GM23338 (cell line): ENCODE measurements at regions not wholly inside any gene's neighbourhood (a gene's known extent, or its start where the extent isn't known, plus 50 kb on each side); places are given as distances from the start of the nearest gene placed in this dataset.

Source experiments
- ATAC-seq: fragments of 200-7000 bp; cut with Tn5 transposase; 3 replicates; pipeline ENCODE4 v1.9.1; 2020
- DNase-seq: peaks from one replicate; pipeline ENCODE4 v3.0.0-alpha.2; 2015; ENCODE audit warnings: low spot score
- H2AFZ ChIP-seq: fragments of 200-600 bp; sonication (generic); 2 replicates; pipeline ENCODE4 v1.8.0; 2016; ENCODE audit warnings: antibody characterized with exemption, mild to moderate bottlenecking, moderate library complexity
- H3F3A ChIP-seq: fragments of 200-600 bp; sonication (generic); replicated peaks from 2 replicates; pipeline ENCODE4 v1.8.0; 2017; ENCODE audit warnings: antibody characterized with exemption, mixed run types, low read depth
- H3K27ac ChIP-seq: fragments of 200-600 bp; sonication (generic); 2 replicates; pipeline ENCODE4 v1.6.1; 2016; ENCODE audit warnings: low read depth
- H3K27me3 ChIP-seq: fragments of 200-600 bp; sonication (generic); 2 replicates; pipeline ENCODE4 v1.8.0; 2016; ENCODE audit warnings: mild to moderate bottlenecking, mixed run types, moderate library complexity; ENCODE audit not compliant: insufficient read depth
- H3K36me3 ChIP-seq: fragments of 200-600 bp; sonication (generic); 2 replicates; pipeline ENCODE4 v1.8.0; 2016; ENCODE audit warnings: mild to moderate bottlenecking; ENCODE audit not compliant: insufficient read depth
- H3K4me1 ChIP-seq: fragments of 200-600 bp; sonication (generic); 2 replicates; pipeline ENCODE4 v1.8.0; 2016; ENCODE audit warnings: mild to moderate bottlenecking, moderate library complexity; ENCODE audit not compliant: insufficient read depth
- H3K4me2 ChIP-seq: fragments of 200-600 bp; sonication (generic); 2 replicates; pipeline ENCODE4 v1.7.1; 2017; ENCODE audit warnings: mixed run types
- H3K4me3 ChIP-seq: fragments of 200-600 bp; sonication (generic); 2 replicates; pipeline ENCODE4 v1.6.1; 2016; ENCODE audit warnings: mixed run types
- H3K79me2 ChIP-seq: fragments of 200-600 bp; sonication (generic); replicated peaks from 2 replicates; pipeline ENCODE4 v1.8.0; 2017; ENCODE audit warnings: mild to moderate bottlenecking; ENCODE audit not compliant: insufficient read depth
- H3K9me2 ChIP-seq: fragments of 200-600 bp; sonication (generic); 2 replicates; pipeline ENCODE4 v1.8.0; 2017; ENCODE audit not compliant: insufficient read depth
- H4K20me1 ChIP-seq: fragments of 200-600 bp; sonication (generic); replicated peaks from 2 replicates; pipeline ENCODE4 v1.8.0; 2017; ENCODE audit warnings: mild to moderate bottlenecking; ENCODE audit not compliant: insufficient read depth
- H3K27ac Mint-ChIP-seq: 2 replicates; pipeline ENCODE4 v1.8.0; 2020; ENCODE audit warnings: inconsistent platforms, mild to moderate bottlenecking, moderate library complexity, mixed read lengths
- H3K27me3 Mint-ChIP-seq: 3 replicates; pipeline ENCODE4 v1.8.0; 2022; ENCODE audit warnings: low read depth, mild to moderate bottlenecking, moderate library complexity, mixed read lengths, inconsistent platforms; ENCODE audit not compliant: insufficient read depth, poor library complexity
- H3K36me3 Mint-ChIP-seq: 3 replicates; pipeline ENCODE4 v1.8.0; 2021; ENCODE audit warnings: low read depth, mild to moderate bottlenecking, inconsistent platforms, moderate library complexity, mixed read lengths
- H3K4me1 Mint-ChIP-seq: 3 replicates; pipeline ENCODE4 v1.8.0; 2020; ENCODE audit warnings: mild to moderate bottlenecking, inconsistent platforms, mixed read lengths
- H3K4me3 Mint-ChIP-seq: 3 replicates; pipeline ENCODE4 v1.8.0; 2021; ENCODE audit warnings: moderate library complexity, mild to moderate bottlenecking, inconsistent platforms, mixed read lengths
- H3K9me3 Mint-ChIP-seq: 3 replicates; pipeline ENCODE4 v1.8.0; 2020; ENCODE audit warnings: moderate library complexity, mild to moderate bottlenecking, inconsistent platforms, mixed read lengths
- CREB1 ChIP-seq: fragments of 250-450 bp; sonication (Bioruptor Pico); IDR thresholded peaks from 2 replicates; pipeline ENCODE4 v1.5.0; 2020; ENCODE audit warnings: low read depth, mild to moderate bottlenecking, moderate library complexity
- CTCF ChIP-seq, 2 experiments: fragments of 200-600 bp in 1 of 2; sonication (generic) in 1 of 2; conservative IDR thresholded peaks; 2 replicates each; pipeline versions ENCODE4 v1.5.1 to v1.6.1; 2016 to 2017; ENCODE audit warnings: antibody characterized with exemption in 2 of 2, low read depth in 2 of 2, mild to moderate bottlenecking in 2 of 2, moderate library complexity in 1 of 2
- ETS1 ChIP-seq: IDR thresholded peaks from 2 replicates; pipeline ENCODE4 v1.6.1; 2016; ENCODE audit warnings: antibody characterized with exemption
- EZH2 ChIP-seq: fragments of 200-600 bp; sonication (generic); IDR thresholded peaks from one replicate; pipeline ENCODE4 v1.8.0; 2017; ENCODE audit warnings: antibody characterized with exemption, mild to moderate bottlenecking, low read depth; ENCODE audit not compliant: unreplicated experiment
- EZH2phosphoT487 ChIP-seq: fragments of 200-600 bp; sonication (generic); IDR thresholded peaks from one replicate; pipeline ENCODE4 v1.8.1; 2018; ENCODE audit warnings: antibody characterized with exemption; ENCODE audit not compliant: unreplicated experiment
- NANOG ChIP-seq: IDR thresholded peaks from 2 replicates; pipeline ENCODE4 v1.6.1; 2016; ENCODE audit warnings: antibody characterized with exemption, borderline replicate concordance
- POLR2AphosphoS5 ChIP-seq: IDR thresholded peaks from 2 replicates; pipeline ENCODE4 v1.6.1; 2016; ENCODE audit warnings: antibody characterized with exemption, low read depth
- STAT1 ChIP-seq: IDR thresholded peaks from one replicate; pipeline ENCODE4 v1.6.1; 2016; ENCODE audit warnings: antibody characterized with exemption; ENCODE audit not compliant: unreplicated experiment
- ZNF114 ChIP-seq: fragments of 250-450 bp; sonication (Bioruptor Pico); IDR thresholded peaks from 2 replicates; pipeline ENCODE4 v1.5.0; 2020; ENCODE audit warnings: mild to moderate bottlenecking, moderate library complexity
- ZNF331 ChIP-seq: fragments of 250-450 bp; sonication (Bioruptor Pico); IDR thresholded peaks from 2 replicates; pipeline ENCODE4 v1.5.0; 2020; ENCODE audit warnings: low read depth, mild to moderate bottlenecking, moderate library complexity
- ZNF462 ChIP-seq: fragments of 250-450 bp; sonication (Bioruptor Pico); IDR thresholded peaks from 2 replicates; pipeline ENCODE4 v1.5.0; 2020; ENCODE audit warnings: mild to moderate bottlenecking, moderate library complexity
- TF ChIP-seq, protein P1 (sequence below): IDR thresholded peaks from one replicate; pipeline ENCODE4 v1.6.1; 2018; ENCODE audit warnings: antibody characterized with exemption; ENCODE audit not compliant: unreplicated experiment

DNA sequence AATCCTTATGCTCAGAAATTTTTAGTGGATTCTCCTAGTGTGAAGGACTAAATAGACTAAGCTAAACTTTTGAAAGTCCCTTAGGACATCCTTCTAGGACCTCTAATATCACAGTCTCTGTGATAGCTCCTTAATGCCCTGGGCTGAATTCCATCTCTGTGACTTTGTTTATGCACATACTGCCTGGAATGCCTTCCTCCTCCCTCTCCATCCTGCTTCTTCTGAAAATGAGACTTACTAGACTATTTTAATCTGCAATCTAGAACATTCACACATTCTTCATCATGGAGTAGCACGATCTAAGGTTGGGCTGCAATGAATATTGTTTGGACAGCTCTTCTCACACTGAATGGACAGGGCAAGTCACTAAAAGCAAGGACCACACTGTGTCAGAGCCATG, 65.0 kb upstream of the MSX1 start (continued):
- TF ChIP-seq ZNF462 = no peak
- TF ChIP-seq ZNF331 = no peak
- no peak for TF ChIP-seq ETS1
- TF ChIP-seq CREB1 (CRISPR knock-in tag) = no peak

GRCh38 chr4:4792466-4792865, 67.0 kb upstream of the MSX1 start:
- H3K4me1 ChIP-seq = peaks cover 8% of the 10 kb centered on the region; the same call in 1 of the 2 replicates
- no peaks in the 10 kb centered on the region for H3K36me3 ChIP-seq
- ATAC-seq (no peak), DNase-seq (no peak)
- no peak overlapping the region for H3K4me3 ChIP-seq
- no peak overlapping the region for H3K4me2 ChIP-seq
- no peak overlapping the region for H3K27ac Mint-ChIP-seq
- peaks cover 31% of the 10 kb centered on the region for H3K9me3 Mint-ChIP-seq
- no peaks in the 10 kb centered on the region for H4K20me1 ChIP-seq
- no peak overlapping the region for H3K27ac ChIP-seq
- peaks cover 6% of the 10 kb centered on the region; the same call in 2 of the 3 replicates for H3K4me1 Mint-ChIP-seq
- H3K27me3 Mint-ChIP-seq = peaks cover 3% of the 10 kb centered on the region
- no peaks in the 10 kb centered on the region for H3K79me2 ChIP-seq
- H2AFZ ChIP-seq = no peak overlapping the region
- no peaks in the 10 kb centered on the region for H3K27me3 ChIP-seq
- H3K9me2 ChIP-seq = peaks cover 7% of the 10 kb centered on the region
- no peak overlapping the region for H3K4me3 Mint-ChIP-seq
- H3F3A ChIP-seq = no peaks in the 10 kb centered on the region
- peaks cover 22% of the 10 kb centered on the region for H3K36me3 Mint-ChIP-seq
- no peak for TF ChIP-seq CREB1 (CRISPR knock-in tag)
- TF ChIP-seq CTCF (conservative IDR thresholded peaks at IDR 0.05; ENCODE audit: low read depth in 2 of 2) = no peak
- no peak for TF ChIP-seq ZNF114 (CRISPR knock-in tag)
- TF ChIP-seq POLR2AphosphoS5 = no peak
- TF ChIP-seq ETS1 = no peak
- TF ChIP-seq ZNF331 = no peak
- TF ChIP-seq EZH2 = no peak
- TF ChIP-seq STAT1 = no peak
- TF ChIP-seq, protein P1, sequence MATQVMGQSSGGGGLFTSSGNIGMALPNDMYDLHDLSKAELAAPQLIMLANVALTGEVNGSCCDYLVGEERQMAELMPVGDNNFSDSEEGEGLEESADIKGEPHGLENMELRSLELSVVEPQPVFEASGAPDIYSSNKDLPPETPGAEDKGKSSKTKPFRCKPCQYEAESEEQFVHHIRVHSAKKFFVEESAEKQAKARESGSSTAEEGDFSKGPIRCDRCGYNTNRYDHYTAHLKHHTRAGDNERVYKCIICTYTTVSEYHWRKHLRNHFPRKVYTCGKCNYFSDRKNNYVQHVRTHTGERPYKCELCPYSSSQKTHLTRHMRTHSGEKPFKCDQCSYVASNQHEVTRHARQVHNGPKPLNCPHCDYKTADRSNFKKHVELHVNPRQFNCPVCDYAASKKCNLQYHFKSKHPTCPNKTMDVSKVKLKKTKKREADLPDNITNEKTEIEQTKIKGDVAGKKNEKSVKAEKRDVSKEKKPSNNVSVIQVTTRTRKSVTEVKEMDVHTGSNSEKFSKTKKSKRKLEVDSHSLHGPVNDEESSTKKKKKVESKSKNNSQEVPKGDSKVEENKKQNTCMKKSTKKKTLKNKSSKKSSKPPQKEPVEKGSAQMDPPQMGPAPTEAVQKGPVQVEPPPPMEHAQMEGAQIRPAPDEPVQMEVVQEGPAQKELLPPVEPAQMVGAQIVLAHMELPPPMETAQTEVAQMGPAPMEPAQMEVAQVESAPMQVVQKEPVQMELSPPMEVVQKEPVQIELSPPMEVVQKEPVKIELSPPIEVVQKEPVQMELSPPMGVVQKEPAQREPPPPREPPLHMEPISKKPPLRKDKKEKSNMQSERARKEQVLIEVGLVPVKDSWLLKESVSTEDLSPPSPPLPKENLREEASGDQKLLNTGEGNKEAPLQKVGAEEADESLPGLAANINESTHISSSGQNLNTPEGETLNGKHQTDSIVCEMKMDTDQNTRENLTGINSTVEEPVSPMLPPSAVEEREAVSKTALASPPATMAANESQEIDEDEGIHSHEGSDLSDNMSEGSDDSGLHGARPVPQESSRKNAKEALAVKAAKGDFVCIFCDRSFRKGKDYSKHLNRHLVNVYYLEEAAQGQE = no peak
- TF ChIP-seq NANOG = no peak
- TF ChIP-seq EZH2phosphoT487 = no peak
